ENCODE measurements at regions not wholly inside any gene's neighbourhood (a gene's known extent, or its start where the extent isn't known, plus 50 kb on each side); places are given as distances from the start of the nearest gene placed in this dataset.

- CTCF ChIA-PET, result interaction anchor here (0.7 to 1.6 kb wide), 2 partner anchors 28 to 138 kb away, joined by 3 to 6 read pairs; no protein-coding TSS in a partner anchor
- TF ChIP-seq CTCF (IDR thresholded peaks at IDR 0.05; ENCODE audit: insufficient read depth, low read length, missing control alignments), result no peak
- no peak overlapping the region for H3K4me3 ChIP-seq (ENCODE audit: low read depth, low read length)
- POLR2A ChIA-PET, result interaction anchor here (0.9 to 1.6 kb wide), 4 partner anchors 12 to 135 kb away, joined by 3 to 14 read pairs (median 6); partner anchors contain the start of gene SLC39A10
- no peak for DNase-seq (ENCODE audit: low read depth, low spot score)
These were observed 135.4 kb upstream of the SLC39A10 start for GRCh38 chr2:195521589-195521988.

GRCh38 chr2:195520671-195521155, 136.3 kb upstream of the SLC39A10 start:
- peak; percentile 96 for DNase-seq (ENCODE audit: low read depth, low spot score)
- no peak for TF ChIP-seq CTCF (IDR thresholded peaks at IDR 0.05; ENCODE audit: insufficient read depth, low read length, missing control alignments)
- no peak overlapping the region for H3K4me3 ChIP-seq (ENCODE audit: low read depth, low read length)

GRCh38 chr2:195515551-195515950, 141.5 kb upstream of the SLC39A10 start:
- no peak for DNase-seq (ENCODE audit: low read depth, low spot score)
- ChIA-PET POLR2A (no interaction called here), CTCF (interaction anchor here (1.0 to 1.1 kb wide), 2 partner anchors 15 to 552 kb away, joined by 3 to 4 read pairs; no protein-coding TSS in a partner anchor)
- no peak overlapping the region for H3K4me3 ChIP-seq (ENCODE audit: low read depth, low read length)
- TF ChIP-seq CTCF (IDR thresholded peaks at IDR 0.05; ENCODE audit: insufficient read depth, low read length, missing control alignments), result no peak

More at GRCh38 chr2:195520671-195521155, 136.3 kb upstream of the SLC39A10 start:
- ChIA-PET POLR2A (interaction anchor here (0.7 to 1.6 kb wide), 5 partner anchors 13 to 136 kb away, joined by 3 to 14 read pairs (median 4); partner anchors contain the start of gene SLC39A10), CTCF (interaction anchor here (0.6 to 1.2 kb wide), 2 partner anchors 23 to 1648 kb away, joined by 3 to 4 read pairs; no protein-coding TSS in a partner anchor)

- H3K4me3 ChIP-seq (ENCODE audit: low read depth, low read length), result no peak overlapping the region
- no peak for DNase-seq (ENCODE audit: low read depth, low spot score)
- POLR2A ChIA-PET, result no interaction called here
- no peak for TF ChIP-seq CTCF (IDR thresholded peaks at IDR 0.05; ENCODE audit: insufficient read depth, low read length, missing control alignments)
- CTCF ChIA-PET, result interaction anchor here (1.1 kb wide), 1 partner anchor 553 kb away, joined by 3 read pairs; no protein-coding TSS in a partner anchor
These were observed 142.7 kb upstream of the SLC39A10 start for GRCh38 chr2:195514365-195514764.

GRCh38 chr2:195513119-195513518, 143.9 kb upstream of the SLC39A10 start:
- no peak overlapping the region for H3K4me3 ChIP-seq (ENCODE audit: low read depth, low read length)
- no peak for DNase-seq (ENCODE audit: low read depth, low spot score)
- ChIA-PET POLR2A (interaction anchor here (0.9 kb wide), 1 partner anchor 144 kb away, joined by 3 read pairs; no protein-coding TSS in a partner anchor), CTCF (interaction anchor here (0.6 kb wide), 1 partner anchor 147 kb away, joined by 3 read pairs; no protein-coding TSS in a partner anchor)
- no peak for TF ChIP-seq CTCF (IDR thresholded peaks at IDR 0.05; ENCODE audit: insufficient read depth, low read length, missing control alignments)

GRCh38 chr2:195509551-195509950, 147.5 kb upstream of the SLC39A10 start:
- CTCF ChIA-PET, result interaction anchor here (2.3 kb wide), 2 partner anchors 11 to 151 kb away, joined by 6 to 10 read pairs; no protein-coding TSS in a partner anchor
- POLR2A ChIA-PET, result no interaction called here
- no peak for TF ChIP-seq CTCF (IDR thresholded peaks at IDR 0.05; ENCODE audit: insufficient read depth, low read length, missing control alignments)

More at GRCh38 chr2:195509551-195509950, 147.5 kb upstream of the SLC39A10 start:
- H3K4me3 ChIP-seq (ENCODE audit: low read depth, low read length), result no peak overlapping the region
- no peak for DNase-seq (ENCODE audit: low read depth, low spot score)

Data from AG04449 (cell line).